SH-SY5Y (cell line): ENCODE measurements at regions not wholly inside any gene's neighbourhood (a gene's known extent, or its start where the extent isn't known, plus 50 kb on each side); places are given as distances from the start of the nearest gene placed in this dataset.

Experiments used
- GATA2 ChIP-seq: IDR thresholded peaks from 2 replicates; pipeline ENCODE4 v1.6.1; 2011; ENCODE audit warnings: mild to moderate bottlenecking, low read depth, low read length
- GATA3 ChIP-seq: IDR thresholded peaks from 2 replicates; pipeline ENCODE4 v1.6.1; 2011; ENCODE audit warnings: low read depth, mild to moderate bottlenecking, low read length, moderate library complexity

GRCh38 chr18:76688724-76689472 is 133.5 kb upstream of the ZNF236 start:
- TF ChIP-seq GATA3 (no peak), GATA2 (no peak)
